H1 (cell line): ENCODE measurements at regions not wholly inside any gene's neighbourhood (a gene's known extent, or its start where the extent isn't known, plus 50 kb on each side); places are given as distances from the start of the nearest gene placed in this dataset.

Experiments used
- CTCF ChIA-PET: fragments of 300-600 bp; sonication (Branson Sonifier 250); formaldehyde crosslinking; loops from one replicate; lab custom pipeline; 2021; ENCODE audit not compliant: partially characterized antibody; lab: Charles Lee
- POLR2A ChIA-PET: fragments of 300-600 bp; sonication (Branson Sonifier 250); formaldehyde crosslinking; loops from one replicate; lab custom pipeline; 2021; ENCODE audit warnings: inconsistent platforms; ENCODE audit not compliant: partially characterized antibody; lab: Charles Lee
- DNase-seq, 2 experiments: peaks; one replicate each; pipeline versions ENCODE4 v3.0.0 to v3.0.0-alpha.2; 2010 to 2022; ENCODE audit warnings: low spot score in 2 of 2, low read depth in 1 of 2, mixed read lengths in 1 of 2
- FAIRE-seq: peaks from 2 replicates; lab custom pipeline; 2011; peaks lifted over from hg19 to GRCh38; lab: Jason Lieb, UNC
- H2AFZ ChIP-seq: 2 replicates; pipeline ENCODE4 v1.8.1; 2012; ENCODE audit warnings: low read length, inconsistent platforms
- H2AK5ac ChIP-seq: 2 replicates; pipeline ENCODE4 v1.6.1; 2013; ENCODE audit warnings: low read depth, low read length
- H2BK120ac ChIP-seq: replicated peaks from 2 replicates; pipeline ENCODE3; 2013; ENCODE audit warnings: low read depth, low read length, inconsistent platforms
- H2BK12ac ChIP-seq: 2 replicates; pipeline ENCODE4 v1.6.1; 2013; ENCODE audit warnings: low read depth, low read length
- H2BK15ac ChIP-seq: 2 replicates; pipeline ENCODE4 v1.6.1; 2013; ENCODE audit warnings: low read length
- H2BK20ac ChIP-seq: 2 replicates; pipeline ENCODE4 v1.6.1; 2013; ENCODE audit warnings: low read length
- H2BK5ac ChIP-seq: 2 replicates; pipeline ENCODE4 v1.6.1; 2013; ENCODE audit warnings: low read depth, low read length
- H3K14ac ChIP-seq: 2 replicates; pipeline ENCODE4 v1.6.1; 2013; ENCODE audit warnings: inconsistent platforms; ENCODE audit not compliant: insufficient read length
- H3K18ac ChIP-seq: 2 replicates; pipeline ENCODE4 v1.6.1; 2013; ENCODE audit warnings: low read length; ENCODE audit errors: extremely low read depth
- H3K23ac ChIP-seq: 2 replicates; pipeline ENCODE4 v1.6.1; 2013; ENCODE audit warnings: inconsistent platforms; ENCODE audit not compliant: insufficient read length
- H3K23me2 ChIP-seq: 2 replicates; pipeline ENCODE4 v1.6.1; 2013; ENCODE audit warnings: low read depth, low read length
- H3K27ac ChIP-seq: 2 replicates; pipeline ENCODE4 v1.6.1; 2011; ENCODE audit warnings: low read depth, low read length, inconsistent platforms
- H3K27me3 ChIP-seq, 4 experiments: replicated peaks in 1 of 4; 1 replicate in 1 of 4; 2 replicates in 3 of 4; pipeline versions ENCODE4 v1.6.1 to v1.8.1; 2011 to 2013; ENCODE audit warnings: low read length in 3 of 4, mild to moderate bottlenecking in 3 of 4, inconsistent platforms in 2 of 4, mixed read lengths in 2 of 4, moderate library complexity in 1 of 4; ENCODE audit not compliant: control insufficient read depth in 3 of 4, insufficient read depth in 3 of 4; ENCODE audit errors: extremely low read depth in 1 of 4
- H3K36me3 ChIP-seq, 4 experiments: 2 replicates each; pipeline versions ENCODE4 v1.6.1 to v1.8.1; 2011 to 2013; ENCODE audit warnings: mild to moderate bottlenecking in 4 of 4, low read length in 3 of 4, moderate library complexity in 2 of 4, control low read depth in 1 of 4, inconsistent platforms in 1 of 4; ENCODE audit not compliant: insufficient read depth in 4 of 4, control insufficient read depth in 2 of 4
- H3K4ac ChIP-seq: replicated peaks from 2 replicates; pipeline ENCODE3; 2013; ENCODE audit warnings: low read length, low read depth, mixed read lengths, inconsistent platforms; ENCODE audit not compliant: insufficient read length
- H3K4me1 ChIP-seq, 4 experiments: replicated peaks in 1 of 4; 1 replicate in 1 of 4; 2 replicates in 3 of 4; pipeline versions ENCODE4 v1.6.1 to v1.8.1; 2011 to 2013; ENCODE audit warnings: low read length in 3 of 4, inconsistent platforms in 2 of 4, mixed read lengths in 1 of 4; ENCODE audit not compliant: insufficient read depth in 4 of 4, control insufficient read depth in 3 of 4
- H3K4me2 ChIP-seq, 2 experiments: 2 replicates each; pipeline versions ENCODE4 v1.6.1 to v1.8.1; 2011 to 2013; ENCODE audit warnings: low read depth in 2 of 2, low read length in 2 of 2, control low read depth in 1 of 2, inconsistent platforms in 1 of 2, mild to moderate bottlenecking in 1 of 2; ENCODE audit not compliant: insufficient read depth in 1 of 2
- H3K4me3 ChIP-seq, 4 experiments: fragments of 200-600, 300-600 bp in 1 of 4; sonication (generic), shearing (Covaris generic), sonication (Bioruptor Twin) in 1 of 4; 2 replicates each; pipeline versions ENCODE4 v1.5.1 to v1.8.1; 2011 to 2016; ENCODE audit warnings: low read length in 4 of 4, low read depth in 3 of 4, control low read depth in 2 of 4, inconsistent platforms in 2 of 4, mild to moderate bottlenecking in 2 of 4, mixed read lengths in 1 of 4, moderate library complexity in 1 of 4; ENCODE audit not compliant: insufficient read depth in 2 of 4; ENCODE audit errors: extremely low read depth in 1 of 4
- H3K56ac ChIP-seq: replicated peaks from 2 replicates; pipeline ENCODE3; 2013; ENCODE audit warnings: low read depth, mild to moderate bottlenecking, mixed read lengths, low read length, inconsistent platforms; ENCODE audit not compliant: insufficient read length
- H3K79me1 ChIP-seq: 2 replicates; pipeline ENCODE4 v1.6.1; 2013; ENCODE audit warnings: low read depth, low read length, control low read depth
- H3K79me2 ChIP-seq, 2 experiments: 2 replicates each; pipeline versions ENCODE4 v1.6.1 to v1.8.1; 2012 to 2013; ENCODE audit warnings: low read length in 2 of 2, mild to moderate bottlenecking in 2 of 2, inconsistent platforms in 1 of 2; ENCODE audit not compliant: insufficient read depth in 2 of 2, control insufficient read depth in 1 of 2
- H3K9ac ChIP-seq, 4 experiments: replicated peaks in 1 of 4; 1 replicate in 1 of 4; 2 replicates in 3 of 4; pipeline versions ENCODE4 v1.6.1 to v1.8.1; 2011 to 2013; ENCODE audit warnings: low read depth in 3 of 4, low read length in 3 of 4, control low read depth in 2 of 4, mild to moderate bottlenecking in 2 of 4, moderate library complexity in 2 of 4, inconsistent platforms in 1 of 4; ENCODE audit errors: extremely low read depth in 1 of 4
- H3K9me3 ChIP-seq, 2 experiments: 2 replicates each; pipeline versions ENCODE4 v1.6.1 to v1.8.1; 2012 to 2013; ENCODE audit warnings: mild to moderate bottlenecking in 2 of 2, moderate library complexity in 2 of 2, control low read depth in 1 of 2, inconsistent platforms in 1 of 2, low read depth in 1 of 2, low read length in 1 of 2, mixed read lengths in 1 of 2; ENCODE audit not compliant: insufficient read depth in 2 of 2
- H4K20me1 ChIP-seq, 2 experiments: replicated peaks in 1 of 2; 2 replicates each; pipeline versions ENCODE3 to v1.8.1; 2011 to 2013; ENCODE audit warnings: inconsistent platforms in 2 of 2, low read length in 2 of 2, mild to moderate bottlenecking in 1 of 2; ENCODE audit not compliant: insufficient read depth in 2 of 2, control insufficient read depth in 1 of 2
- H4K5ac ChIP-seq: 2 replicates; pipeline ENCODE4 v1.6.1; 2013; ENCODE audit warnings: low read length, low read depth, mixed read lengths, inconsistent platforms; ENCODE audit not compliant: insufficient read length
- H4K8ac ChIP-seq: 2 replicates; pipeline ENCODE4 v1.8.0; 2013; ENCODE audit warnings: mild to moderate bottlenecking, moderate library complexity, low read length, inconsistent platforms; ENCODE audit not compliant: insufficient read depth; ENCODE audit errors: extremely low read depth
- H4K91ac ChIP-seq: replicated peaks from 2 replicates; pipeline ENCODE3; 2013; ENCODE audit warnings: low read length, mixed read lengths, inconsistent platforms; ENCODE audit not compliant: insufficient read length
- CBX8 ChIP-seq: fragments of 300-800, 300-1000 bp; sonication (generic); IDR thresholded peaks from 2 replicates; pipeline ENCODE4 v1.7.1; 2016; ENCODE audit warnings: low read depth, low read length, borderline replicate concordance
- CTBP2 ChIP-seq: IDR thresholded peaks from 2 replicates; pipeline ENCODE4 v1.7.0; 2011; ENCODE audit warnings: borderline replicate concordance, mild to moderate bottlenecking, moderate library complexity, mixed read lengths, low read length; ENCODE audit not compliant: insufficient read depth, insufficient read length
- JUND ChIP-seq: IDR thresholded peaks from 2 replicates; pipeline ENCODE4 v1.6.1; 2011; ENCODE audit warnings: mild to moderate bottlenecking, improper control_type of control experiment, low read length
- KDM4A ChIP-seq: IDR thresholded peaks from one replicate; pipeline ENCODE4 v1.7.1; 2012; ENCODE audit warnings: low read depth, mild to moderate bottlenecking, moderate library complexity, low read length, inconsistent platforms; ENCODE audit not compliant: severe bottlenecking
- KDM5A ChIP-seq: fragments of 200-600 bp; IDR thresholded peaks from 2 replicates; pipeline ENCODE4 v1.7.1; 2012; ENCODE audit warnings: mild to moderate bottlenecking, low read length, inconsistent platforms, mixed read lengths
- MAFK ChIP-seq: IDR thresholded peaks from 2 replicates; pipeline ENCODE4 v1.6.1; 2012; ENCODE audit warnings: low read depth, mild to moderate bottlenecking, improper control_type of control experiment, low read length
- RNF2 ChIP-seq: fragments of 200-900, 300-1000 bp; sonication (generic); IDR thresholded peaks from 2 replicates; pipeline ENCODE4 v1.7.1; 2016; ENCODE audit warnings: borderline replicate concordance, low read depth, mild to moderate bottlenecking, antibody characterized with exemption, low read length; ENCODE audit not compliant: poor library complexity, severe bottlenecking; ENCODE audit errors: missing control alignments
- SRF ChIP-seq: IDR thresholded peaks from 2 replicates; pipeline ENCODE4 v1.6.1; 2011; ENCODE audit warnings: mild to moderate bottlenecking, low read depth, low read length, moderate library complexity
- TCF12 ChIP-seq: IDR thresholded peaks from 2 replicates; pipeline ENCODE4 v1.6.1; 2011; ENCODE audit warnings: low read depth, mild to moderate bottlenecking, low read length
- WGBS, 2 experiments: shearing (Covaris generic) in 1 of 2; methylation state at CpG; one replicate each; pipeline versions ENCODE4 v1.1.6 to v1.1.7; 2013 to 2015; ENCODE audit warnings: low lambda C conversion rate in 2 of 2, mixed read lengths in 2 of 2, inconsistent platforms in 1 of 2, low coverage in 1 of 2, missing lambda C conversion rate in 1 of 2; ENCODE audit not compliant: insufficient replicate concordance in 2 of 2, insufficient coverage in 1 of 2, insufficient read length in 1 of 2; ENCODE audit errors: extremely low coverage in 1 of 2, missing lambda C conversion rate in 1 of 2; 5-methylcytosine and 5-hydroxymethylcytosine counted together
- TF ChIP-seq, protein P1 (sequence below): IDR thresholded peaks from 2 replicates; pipeline ENCODE4 v1.6.1; 2012; ENCODE audit warnings: inconsistent platforms

DNA sequence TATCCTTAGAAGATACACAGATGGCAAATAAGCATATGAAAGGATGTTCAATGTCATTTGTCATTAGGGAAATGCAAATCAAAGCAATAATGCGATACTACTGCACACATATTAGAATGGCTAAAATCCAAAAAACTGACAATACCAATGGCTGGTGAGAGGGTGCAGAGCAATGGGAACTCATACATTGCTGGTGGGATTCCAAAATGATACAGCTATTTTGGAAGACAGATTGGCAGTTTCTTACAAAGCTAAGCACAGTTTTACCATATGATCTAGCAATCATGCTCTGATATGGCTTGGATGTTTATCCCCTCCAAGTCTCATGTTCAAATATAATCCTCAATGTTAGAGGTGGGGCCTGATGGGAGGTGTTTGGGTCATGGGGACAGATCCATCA lies 122.6 kb downstream of the KCTD15 start:
- ChIA-PET POLR2A (no interaction called here), CTCF (no interaction called here)
- Histone ChIP-seq H2BK15ac (no peak overlapping the region), H3K4ac (no peak overlapping the region), H3K4me2 (no peak overlapping the region), H3K36me3 (no peaks in the 10 kb centered on the region), H3K9ac (no peak overlapping the region), H3K18ac (no peak overlapping the region), H2AK5ac (no peak overlapping the region), H3K23ac (no peak overlapping the region), H3K79me1 (no peaks in the 10 kb centered on the region), H3K23me2 (no peaks in the 10 kb centered on the region), H3K9me3 (no peaks in the 10 kb centered on the region), H3K27me3 (no peaks in the 10 kb centered on the region), H3K27ac (no peak overlapping the region), H3K4me3 (no peak overlapping the region), H2BK20ac (no peak overlapping the region), H3K56ac (no peak overlapping the region), H4K5ac (no peak overlapping the region), H2BK5ac (no peak overlapping the region), H4K91ac (no peak overlapping the region), H4K8ac (no peak overlapping the region), H2BK120ac (no peak overlapping the region), H2BK12ac (no peak overlapping the region), H3K14ac (no peak overlapping the region), H3K79me2 (no peaks in the 10 kb centered on the region), H4K20me1 (no peaks in the 10 kb centered on the region), H3K4me1 (no peaks in the 10 kb centered on the region), H2AFZ (no peak overlapping the region)
- FAIRE-seq (no peak), DNase-seq (no peak)
- TF ChIP-seq CBX8 (no peak), CTBP2 (no peak), RNF2 (no peak), SRF (no peak), KDM5A (no peak), MAFK (no peak), KDM4A (no peak), JUND (no peak), TCF12 (no peak)
- TF ChIP-seq, protein P1, sequence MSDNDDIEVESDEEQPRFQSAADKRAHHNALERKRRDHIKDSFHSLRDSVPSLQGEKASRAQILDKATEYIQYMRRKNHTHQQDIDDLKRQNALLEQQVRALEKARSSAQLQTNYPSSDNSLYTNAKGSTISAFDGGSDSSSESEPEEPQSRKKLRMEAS, result no peak
- 77% methylated on average over 1 of the region's 1 CpG; no CpG with 5 or more reads in 1 of the 2 experiments for WGBS, 2 experiments
